OCI-LY7 (cell line): ENCODE measurements at regions not wholly inside any gene's neighbourhood (a gene's known extent, or its start where the extent isn't known, plus 50 kb on each side); places are given as distances from the start of the nearest gene placed in this dataset.

ENCODE experiments used
- EZH2phosphoT487 ChIP-seq: fragments of 200-600 bp; sonication (generic); IDR thresholded peaks from 2 replicates; pipeline ENCODE4 v1.6.1; 2018; ENCODE audit warnings: low read depth, borderline replicate concordance, mild to moderate bottlenecking, mixed run types, antibody characterized with exemption, low read length, moderate library complexity, mixed read lengths
- TF ChIP-seq, protein P1 (sequence below): fragments of 200-600 bp; sonication (generic); conservative IDR thresholded peaks from 2 replicates; pipeline ENCODE4 v1.5.1; 2014; ENCODE audit warnings: mild to moderate bottlenecking, antibody characterized with exemption, low read length, moderate library complexity, mixed read lengths

DNA sequence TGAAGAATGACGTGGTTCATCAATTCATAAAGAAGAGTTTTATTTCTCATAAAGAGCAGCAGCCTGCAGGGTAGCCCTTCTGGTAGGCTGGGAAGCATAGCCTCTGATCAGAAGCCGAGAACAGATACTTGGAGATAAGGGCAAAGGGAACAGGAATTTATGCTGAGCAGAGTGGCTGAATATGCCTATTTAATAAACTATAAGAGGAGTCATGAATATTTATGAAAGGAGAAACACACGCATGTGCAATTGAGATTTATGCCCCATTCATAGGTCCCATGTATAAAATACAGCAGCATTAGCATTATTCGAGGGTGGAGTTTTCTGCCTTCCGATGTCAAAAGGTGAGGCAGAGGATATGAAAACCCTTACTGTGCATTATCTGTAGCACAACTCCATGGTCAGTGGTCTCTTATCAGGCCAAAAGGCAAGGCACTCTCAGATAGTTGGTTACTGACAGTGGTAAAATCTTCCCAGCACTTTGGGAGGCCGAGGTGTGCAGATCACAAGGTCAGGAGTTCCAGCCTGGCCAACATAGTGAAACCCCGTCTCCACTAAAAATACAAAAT, 569.1 kb downstream of the ACTL7B start:
- TF ChIP-seq, protein P1, sequence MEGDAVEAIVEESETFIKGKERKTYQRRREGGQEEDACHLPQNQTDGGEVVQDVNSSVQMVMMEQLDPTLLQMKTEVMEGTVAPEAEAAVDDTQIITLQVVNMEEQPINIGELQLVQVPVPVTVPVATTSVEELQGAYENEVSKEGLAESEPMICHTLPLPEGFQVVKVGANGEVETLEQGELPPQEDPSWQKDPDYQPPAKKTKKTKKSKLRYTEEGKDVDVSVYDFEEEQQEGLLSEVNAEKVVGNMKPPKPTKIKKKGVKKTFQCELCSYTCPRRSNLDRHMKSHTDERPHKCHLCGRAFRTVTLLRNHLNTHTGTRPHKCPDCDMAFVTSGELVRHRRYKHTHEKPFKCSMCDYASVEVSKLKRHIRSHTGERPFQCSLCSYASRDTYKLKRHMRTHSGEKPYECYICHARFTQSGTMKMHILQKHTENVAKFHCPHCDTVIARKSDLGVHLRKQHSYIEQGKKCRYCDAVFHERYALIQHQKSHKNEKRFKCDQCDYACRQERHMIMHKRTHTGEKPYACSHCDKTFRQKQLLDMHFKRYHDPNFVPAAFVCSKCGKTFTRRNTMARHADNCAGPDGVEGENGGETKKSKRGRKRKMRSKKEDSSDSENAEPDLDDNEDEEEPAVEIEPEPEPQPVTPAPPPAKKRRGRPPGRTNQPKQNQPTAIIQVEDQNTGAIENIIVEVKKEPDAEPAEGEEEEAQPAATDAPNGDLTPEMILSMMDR: no peak
- TF ChIP-seq EZH2phosphoT487: no peak
